Hematopoietic multipotent progenitor cell treated with erythropoietin and hydrocortisone succinate and interleukin-3 and kit ligand, for 6 days (in vitro differentiated cells): ENCODE measurements at regions not wholly inside any gene's neighbourhood (a gene's known extent, or its start where the extent isn't known, plus 50 kb on each side); places are given as distances from the start of the nearest gene placed in this dataset.
"Not testable (repeated sequence)": the region's sequence is repeated elsewhere in the genome, so short reads cannot be mapped to it uniquely, and the experiment has no call there.

Source experiments
- DNase-seq: peaks from one replicate; pipeline ENCODE4 v3.0.0-alpha.2; 2015

DNA sequence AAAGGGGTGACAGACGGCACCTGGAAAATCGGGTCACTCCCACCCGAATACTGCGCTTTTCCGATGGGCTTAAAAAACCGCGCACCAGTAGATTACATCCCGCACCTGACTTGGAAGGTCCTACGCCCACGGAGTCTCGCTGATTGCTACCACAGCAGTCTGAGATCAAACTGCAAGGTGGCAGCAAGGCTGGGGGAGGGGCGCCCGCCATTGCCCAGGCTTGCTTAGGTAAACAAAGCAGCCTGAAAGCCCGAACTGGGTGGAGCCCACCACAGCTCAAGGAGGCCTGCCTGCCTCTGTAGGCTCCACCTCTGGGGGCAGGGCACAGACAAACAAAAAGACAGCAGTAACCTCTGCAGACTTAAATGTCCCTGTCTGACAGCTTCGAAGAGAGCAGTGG is 234.2 kb upstream of the ANXA10 start:
- not testable (repeated sequence) for DNase-seq

- DNase-seq = no peak
Observed at GRCh38 chr4:167867191-167867590, 225.1 kb upstream of the ANXA10 start.

DNA sequence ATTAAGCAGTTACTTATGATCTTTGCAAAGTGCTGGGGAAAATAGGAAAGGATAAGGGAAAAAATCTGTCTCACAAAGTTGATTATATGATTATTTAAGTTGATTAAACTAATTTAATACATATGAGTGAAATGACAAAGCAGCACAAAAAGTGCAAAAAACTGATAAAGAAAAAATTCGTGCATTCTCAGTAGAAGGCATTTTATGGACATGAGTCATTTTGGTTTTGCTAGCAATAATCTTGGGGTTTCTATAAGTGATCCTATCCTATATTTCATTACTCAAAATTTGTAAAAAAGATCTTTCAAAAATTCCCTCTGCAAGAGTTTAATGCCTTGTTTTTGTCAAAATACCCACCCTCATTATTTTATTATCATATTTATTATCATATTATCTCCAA is 224.2 kb upstream of the ANXA10 start:
- no peak for DNase-seq

GRCh38 chr4:167873496-167873895 is 218.8 kb upstream of the ANXA10 start:
- DNase-seq = no peak

DNA sequence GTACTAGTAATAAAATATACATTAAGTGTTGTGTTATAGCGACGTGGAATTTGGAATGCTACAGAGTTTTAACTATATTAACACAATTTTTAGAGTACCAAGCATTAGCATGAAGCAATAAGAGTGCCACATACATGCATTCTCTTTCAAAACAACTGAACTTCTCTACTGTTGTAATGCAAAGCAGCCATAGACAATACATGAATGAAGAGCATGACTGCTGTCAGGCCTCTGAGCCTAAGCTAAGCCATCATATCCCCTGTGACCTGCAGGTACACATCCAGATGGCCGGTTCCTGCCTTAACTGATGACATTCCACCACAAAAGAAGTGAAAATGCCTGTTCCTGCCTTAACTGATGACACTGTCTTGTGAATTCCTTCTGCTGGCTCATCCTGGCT is 216.2 kb upstream of the ANXA10 start:
- not testable (repeated sequence) for DNase-seq

- DNase-seq = not testable (repeated sequence)
Observed at GRCh38 chr4:167877826-167878225, 214.5 kb upstream of the ANXA10 start.

GRCh38 chr4:167883266-167883665 is 209.1 kb upstream of the ANXA10 start:
- DNase-seq = no peak

- DNase-seq = no peak
Observed at GRCh38 chr4:167885071-167885470, 207.3 kb upstream of the ANXA10 start.

DNA sequence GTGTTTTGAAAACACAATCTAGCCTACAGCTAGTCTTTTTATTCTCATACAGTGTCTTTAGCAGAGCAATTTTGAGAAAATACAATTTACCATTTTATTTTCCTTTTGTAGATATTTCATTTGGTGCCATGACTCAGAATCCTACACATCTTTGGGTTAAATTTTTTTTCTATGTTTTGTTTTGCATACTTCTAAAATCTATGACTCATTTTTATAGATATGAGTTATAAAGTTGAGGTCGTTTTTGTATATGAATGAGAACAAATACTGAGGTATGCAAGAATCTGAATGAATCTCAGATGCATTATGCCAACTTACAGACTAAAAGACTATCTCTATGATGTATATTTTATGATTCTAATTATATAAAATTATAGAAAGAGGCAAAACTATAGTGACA is 206.5 kb upstream of the ANXA10 start:
- DNase-seq = no peak

GRCh38 chr4:167887726-167888125 is 204.6 kb upstream of the ANXA10 start:
- DNase-seq = no peak

DNA sequence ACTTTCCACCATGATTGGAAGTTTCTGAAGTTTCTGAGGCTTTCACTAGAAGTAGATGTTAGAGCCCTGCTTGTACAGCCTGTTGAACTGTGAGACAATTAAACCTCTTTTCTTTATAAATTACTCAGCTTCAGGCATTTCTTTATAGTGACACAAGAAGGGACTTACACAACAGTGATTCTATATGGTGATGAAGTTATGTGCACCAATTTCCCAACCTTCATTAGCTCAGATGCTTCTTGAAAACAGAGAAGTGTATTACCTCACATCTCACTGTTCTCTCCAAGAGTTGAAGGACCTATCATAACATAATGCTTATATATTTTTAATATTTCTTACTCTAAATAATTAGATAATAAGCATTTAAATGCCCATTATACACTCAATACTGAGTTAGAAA is 202.1 kb upstream of the ANXA10 start:
- no peak for DNase-seq

DNA sequence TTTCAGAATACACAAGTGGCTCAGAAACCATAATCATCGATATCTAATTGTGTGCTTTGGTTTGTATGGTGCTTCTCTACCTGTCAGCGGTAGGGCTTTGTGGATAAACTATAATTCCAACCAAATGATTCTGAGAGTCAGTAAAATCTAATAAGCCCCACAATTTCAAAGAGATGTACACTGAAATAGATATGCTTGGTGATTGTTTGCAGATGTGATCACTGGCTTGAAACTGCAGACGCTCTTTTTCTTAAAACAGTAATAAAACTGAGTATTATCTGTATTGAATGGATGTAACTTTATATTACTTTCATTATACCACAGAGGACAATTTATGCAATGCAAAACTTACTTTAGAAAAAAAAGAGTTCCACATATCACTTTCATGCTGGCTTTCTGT is 198.8 kb upstream of the ANXA10 start:
- no peak for DNase-seq

DNA sequence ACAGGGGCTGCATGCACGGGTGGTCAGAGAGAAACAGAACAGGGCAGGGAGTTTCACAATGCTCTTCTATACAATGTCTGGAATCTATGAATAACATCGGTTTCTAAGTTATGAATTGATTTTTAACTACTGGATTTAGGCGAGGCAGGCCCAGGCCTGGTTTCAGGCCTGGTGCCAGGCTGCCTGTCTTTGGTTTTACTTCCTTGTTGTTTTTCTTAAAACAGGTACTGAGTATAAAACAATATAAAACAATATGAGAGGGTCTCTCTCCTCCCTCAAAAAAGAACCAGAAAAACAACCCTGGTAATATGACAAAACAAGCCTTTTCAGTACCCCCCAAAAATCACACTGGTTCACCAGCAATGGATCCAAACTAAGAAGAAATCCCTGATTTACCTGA is 196.1 kb upstream of the ANXA10 start:
- not testable (repeated sequence) for DNase-seq

GRCh38 chr4:167897116-167897515 is 195.2 kb upstream of the ANXA10 start:
- DNase-seq = peak; percentile 55

GRCh38 chr4:167903291-167903721 is 189.0 kb upstream of the ANXA10 start:
- DNase-seq = no peak

DNA sequence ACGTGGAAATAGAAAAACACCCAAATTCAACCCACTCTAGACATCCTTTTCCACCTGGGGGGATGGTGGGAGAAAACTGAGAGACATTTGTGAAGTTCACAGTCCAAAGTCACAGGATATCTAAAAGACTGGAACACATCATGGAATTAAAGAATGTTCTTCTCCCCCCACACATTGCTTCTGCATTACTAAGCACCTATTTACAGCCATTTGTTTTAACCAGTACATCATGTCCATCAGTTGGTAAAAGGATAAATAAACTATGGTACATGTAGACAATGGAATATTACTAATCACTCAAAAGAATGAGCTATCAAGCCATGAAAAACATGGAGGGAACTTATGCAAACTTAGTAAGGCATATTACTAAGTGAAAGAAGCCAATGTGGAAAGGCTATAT is 185.5 kb upstream of the ANXA10 start:
- no peak for DNase-seq

GRCh38 chr4:167908816-167909215 is 183.5 kb upstream of the ANXA10 start:
- no peak for DNase-seq

GRCh38 chr4:167912535-167912934 is 179.8 kb upstream of the ANXA10 start:
- DNase-seq = not testable (repeated sequence)

DNA sequence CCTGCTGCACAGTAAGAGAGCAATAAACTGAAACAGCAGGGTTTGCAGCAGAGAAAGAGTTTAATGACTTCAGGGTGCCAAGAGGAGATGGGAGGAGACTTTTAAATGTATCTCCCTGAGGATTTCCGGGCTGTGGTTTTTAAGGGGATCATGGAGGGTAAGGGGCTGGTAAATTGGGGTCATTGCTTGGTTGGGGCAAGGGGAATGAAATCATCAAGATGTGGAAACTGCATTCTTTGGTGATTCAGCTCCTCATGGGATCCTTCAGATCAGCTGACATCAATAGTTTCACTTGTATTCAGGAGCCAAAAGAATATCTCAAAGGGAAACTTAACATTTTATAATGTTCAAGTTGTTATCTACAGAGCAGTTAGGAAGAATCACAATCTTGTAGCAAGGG is 174.3 kb upstream of the ANXA10 start:
- no peak for DNase-seq

DNA sequence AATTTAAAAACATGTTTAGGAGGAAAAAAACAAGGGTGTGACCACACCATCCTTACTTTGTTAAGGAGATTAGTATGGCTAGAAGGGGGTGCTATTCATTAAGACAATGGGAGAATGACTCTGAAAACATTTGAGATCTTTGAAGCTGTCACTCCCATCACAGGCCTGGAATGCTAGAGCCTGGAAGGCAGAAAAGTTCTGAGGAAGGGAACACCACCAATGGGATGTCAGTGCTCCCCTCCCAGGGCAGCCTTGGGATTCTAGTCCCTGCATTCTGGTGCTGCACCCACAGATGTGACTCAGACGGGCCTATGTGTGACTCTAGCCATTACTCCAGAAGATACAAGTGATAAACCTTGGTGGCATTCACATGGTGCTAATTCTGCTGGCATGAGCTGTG is 162.2 kb upstream of the ANXA10 start:
- DNase-seq = no peak

GRCh38 chr4:167934216-167934615 is 158.1 kb upstream of the ANXA10 start:
- DNase-seq = no peak

GRCh38 chr4:167939863-167940616 is 152.3 kb upstream of the ANXA10 start:
- DNase-seq = no peak

DNA sequence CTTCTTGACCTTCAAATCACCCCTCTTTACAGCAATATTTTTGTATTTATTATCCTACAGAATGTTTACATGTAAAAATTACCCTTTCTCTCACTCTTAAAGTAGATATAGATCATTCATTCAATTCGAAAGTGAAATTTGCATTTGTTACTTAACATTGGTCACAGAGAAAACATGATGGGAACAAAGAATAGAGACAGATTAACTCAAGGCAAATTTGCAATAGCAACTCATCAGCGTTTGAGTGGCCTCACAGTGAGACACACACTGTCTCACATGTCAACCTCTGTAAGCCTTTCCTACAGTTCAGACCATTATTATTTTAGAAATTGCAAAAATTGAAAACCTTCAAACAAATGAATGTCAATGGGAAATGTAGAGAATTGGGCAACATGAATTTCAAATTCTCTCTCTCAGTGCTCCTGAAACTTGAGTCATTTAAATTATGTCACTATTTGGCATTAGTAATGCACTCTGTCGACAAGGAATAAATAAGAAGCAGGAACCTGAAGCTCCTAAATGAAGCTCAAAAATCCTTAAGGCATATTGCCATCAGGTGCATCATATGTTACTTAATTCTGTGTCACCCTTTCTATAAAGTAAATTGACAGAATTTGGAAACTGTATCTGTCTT is 148.3 kb upstream of the ANXA10 start:
- DNase-seq = no peak

- DNase-seq = no peak
Observed at GRCh38 chr4:167944721-167945120, 147.6 kb upstream of the ANXA10 start.

GRCh38 chr4:167955006-167955405 is 137.3 kb upstream of the ANXA10 start:
- DNase-seq = no peak
